Stimulated activated CD8-positive, alpha-beta memory T cell treated with anti-CD3 and anti-CD28 coated beads, Interleukin-12 subunit alpha, Interleukin-12 subunit beta, amount 100 ng/mL, for 24 hours (primary cell): ENCODE measurements at regions not wholly inside any gene's neighbourhood (a gene's known extent, or its start where the extent isn't known, plus 50 kb on each side); places are given as distances from the start of the nearest gene placed in this dataset.

Experiments
- DNase-seq: peaks from one replicate; pipeline ENCODE4 v3.0.0-alpha.2; 2020; ENCODE audit errors: extremely low read depth

DNA sequence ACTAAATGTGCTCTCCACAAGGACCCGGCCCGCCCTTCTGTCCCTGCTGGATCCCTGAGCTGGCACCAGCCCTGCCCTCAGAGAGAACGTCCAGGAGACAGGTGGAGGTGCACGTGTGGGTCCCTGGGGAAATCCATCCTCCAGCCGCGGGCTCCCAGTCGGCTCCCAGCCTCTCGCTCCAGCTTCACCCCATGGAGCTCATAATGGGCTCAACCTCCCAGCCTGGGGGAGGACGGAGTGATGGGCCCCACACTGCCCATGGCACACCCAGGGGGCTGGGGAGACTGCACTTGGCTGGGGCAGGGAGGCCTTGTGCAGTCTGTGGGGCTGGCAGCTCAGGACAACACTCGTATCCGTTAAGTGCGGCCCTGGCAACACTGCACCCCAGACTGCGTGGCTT, 250.5 kb downstream of the TMEM121 start:
- DNase-seq = no peak

DNA sequence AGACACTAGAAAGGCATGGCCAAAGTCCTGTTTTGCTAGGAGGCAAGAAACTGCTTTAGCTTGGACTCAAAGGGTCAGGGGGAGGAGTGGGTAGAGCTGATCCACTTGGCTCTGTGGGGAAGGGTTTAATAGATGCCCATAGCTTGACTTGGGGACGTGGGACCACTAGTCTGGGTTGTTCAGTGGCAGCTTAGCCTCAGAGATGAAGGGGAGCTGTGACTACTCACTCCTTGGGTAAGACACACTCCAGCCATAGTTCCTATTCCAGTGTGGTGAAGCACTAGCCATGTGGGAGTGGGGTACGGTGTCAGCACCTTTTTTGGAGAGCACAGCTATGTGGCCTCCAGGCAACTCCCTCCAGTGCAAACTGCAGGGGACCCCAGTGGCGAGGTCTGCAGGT, 257.3 kb downstream of the TMEM121 start:
- no peak for DNase-seq

DNA sequence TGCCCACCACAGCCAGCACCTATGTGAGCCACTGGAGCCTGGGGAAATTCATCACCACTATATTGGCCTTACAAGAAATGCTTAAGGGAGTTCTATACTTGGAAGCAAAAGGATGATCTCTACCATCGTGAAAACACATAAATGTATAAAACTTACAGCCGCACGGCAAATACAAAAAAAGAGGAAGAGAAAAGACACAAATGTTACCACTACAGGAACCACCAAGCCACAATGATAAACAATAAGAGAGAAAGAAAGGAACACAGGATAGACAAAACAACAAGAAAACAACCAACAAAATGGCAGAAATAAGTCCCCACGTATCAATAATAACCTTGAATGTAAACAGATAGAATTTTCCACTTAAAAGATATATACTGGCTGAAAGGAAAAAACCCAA, 267.5 kb downstream of the TMEM121 start:
- no peak for DNase-seq

DNA sequence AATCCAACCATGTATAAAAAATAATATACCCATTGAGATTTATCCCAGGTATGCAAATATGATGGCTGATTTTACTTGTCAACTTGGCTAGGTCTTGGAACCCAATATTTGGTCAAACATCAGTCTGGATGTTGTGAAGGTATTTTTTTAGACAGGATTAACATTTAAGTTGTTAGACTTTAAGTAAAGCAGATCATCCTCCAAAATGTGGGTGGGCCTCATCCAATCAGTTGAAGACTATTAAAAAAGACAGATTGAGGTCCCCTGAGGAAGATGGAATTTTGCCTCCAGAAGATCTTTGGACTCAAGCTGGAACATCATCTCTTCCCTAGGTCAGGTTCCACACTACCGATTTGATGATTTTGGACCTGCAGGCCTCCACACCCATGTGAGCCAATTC, 271.2 kb downstream of the TMEM121 start:
- DNase-seq = no peak

- no peak for DNase-seq
Measured at GRCh38 chr14:105805701-105806100, 279.3 kb downstream of the TMEM121 start.

DNA sequence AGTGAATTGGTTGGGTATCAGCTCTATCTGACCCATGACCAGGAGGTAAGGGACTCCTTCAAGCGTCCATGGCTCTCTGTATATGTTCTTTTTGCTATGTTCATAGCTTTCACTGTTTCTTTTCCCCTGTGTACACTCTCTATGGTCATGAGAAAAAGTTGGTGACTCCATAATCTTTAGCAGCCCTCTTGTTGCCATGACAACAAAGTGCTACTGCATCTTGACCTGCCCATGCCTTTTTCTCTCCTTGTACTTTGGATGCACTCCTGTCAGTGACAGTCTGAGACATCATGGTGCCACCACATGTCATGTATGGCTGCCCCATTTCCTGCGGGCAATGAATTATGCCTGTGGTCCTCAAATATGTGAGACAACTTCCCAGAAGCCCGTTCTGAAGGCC, 280.2 kb downstream of the TMEM121 start:
- DNase-seq = no peak

- DNase-seq = no peak
Measured at GRCh38 chr14:105817971-105818711, 291.8 kb downstream of the TMEM121 start.

- DNase-seq = no peak
Measured at GRCh38 chr14:105818712-105819005, 292.3 kb downstream of the TMEM121 start.

DNA sequence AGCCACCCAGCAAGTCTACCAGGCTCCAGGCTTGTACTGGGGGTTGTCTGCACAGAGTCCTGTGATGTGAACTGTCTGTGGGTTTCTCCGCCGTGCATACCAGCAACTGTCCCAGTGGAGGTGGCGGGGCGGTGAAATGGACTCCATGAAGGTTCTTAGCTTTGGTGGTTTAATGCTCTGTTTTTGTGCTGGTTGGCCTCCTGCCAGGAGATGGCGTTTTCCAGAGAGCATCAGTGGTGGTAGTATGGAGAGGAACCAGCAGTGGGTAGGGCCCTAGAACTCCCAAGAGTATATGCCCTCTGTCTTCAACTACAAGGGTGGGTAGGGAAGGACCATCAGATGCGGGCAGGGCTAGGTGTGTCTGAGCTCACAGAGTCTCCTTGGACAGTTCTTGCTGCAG, 303.8 kb downstream of the TMEM121 start:
- no peak for DNase-seq

DNA sequence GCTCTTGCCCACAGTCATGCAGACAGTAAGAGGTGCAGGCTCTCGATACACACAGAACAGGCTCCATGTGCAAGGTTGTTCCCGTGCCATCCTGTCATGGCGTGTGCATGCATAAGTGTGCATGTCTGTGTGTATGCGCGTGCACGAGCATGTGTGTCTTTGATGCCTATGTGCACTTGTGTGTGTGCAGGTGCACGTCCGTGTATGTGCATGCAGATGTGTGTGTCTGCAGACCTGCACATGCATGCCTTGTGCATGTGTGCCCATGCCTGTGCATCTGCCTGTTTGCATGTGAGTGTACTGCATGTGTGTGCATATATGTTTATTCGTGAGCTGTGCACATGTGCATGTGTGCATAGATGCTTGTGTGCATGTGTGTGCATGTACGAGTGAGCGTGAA, 309.8 kb downstream of the TMEM121 start:
- DNase-seq = no peak

- no peak for DNase-seq
Measured at GRCh38 chr14:105836730-105837129, 310.3 kb downstream of the TMEM121 start.

DNA sequence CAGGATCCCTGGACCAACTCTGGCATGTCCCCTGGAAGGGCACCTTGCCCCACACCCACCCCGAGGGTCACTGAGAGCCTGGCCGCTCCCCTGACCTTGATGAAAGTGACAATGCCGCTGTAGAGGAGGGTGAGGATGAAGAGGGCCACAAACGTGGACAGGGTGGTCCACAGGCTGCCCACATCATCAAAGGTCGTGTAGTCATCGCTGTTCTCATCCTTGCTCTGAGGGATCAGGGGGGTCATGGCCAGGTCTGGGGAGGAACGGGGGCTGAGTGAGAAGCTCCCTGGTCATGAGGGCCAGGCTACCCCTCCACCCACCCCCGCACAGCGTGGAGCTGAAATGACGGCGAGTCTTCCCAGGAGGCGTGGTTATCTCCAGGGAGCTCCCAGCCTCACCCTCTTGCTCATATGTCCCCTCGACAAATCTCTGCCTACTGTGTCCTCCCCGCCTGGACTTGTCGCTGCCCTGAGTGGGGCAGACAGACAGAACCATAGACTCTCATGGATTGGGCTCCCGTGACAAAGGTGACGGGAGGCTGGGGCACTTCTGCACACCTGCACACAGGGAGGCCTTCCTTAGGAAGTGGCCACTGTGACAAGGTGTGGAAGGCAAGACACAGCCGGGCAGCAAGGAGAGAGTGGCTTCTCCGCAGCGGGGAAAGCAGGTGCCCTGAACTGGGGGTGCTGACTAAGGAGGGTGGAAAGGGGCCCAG, 311.1 kb downstream of the TMEM121 start:
- no peak for DNase-seq

DNA sequence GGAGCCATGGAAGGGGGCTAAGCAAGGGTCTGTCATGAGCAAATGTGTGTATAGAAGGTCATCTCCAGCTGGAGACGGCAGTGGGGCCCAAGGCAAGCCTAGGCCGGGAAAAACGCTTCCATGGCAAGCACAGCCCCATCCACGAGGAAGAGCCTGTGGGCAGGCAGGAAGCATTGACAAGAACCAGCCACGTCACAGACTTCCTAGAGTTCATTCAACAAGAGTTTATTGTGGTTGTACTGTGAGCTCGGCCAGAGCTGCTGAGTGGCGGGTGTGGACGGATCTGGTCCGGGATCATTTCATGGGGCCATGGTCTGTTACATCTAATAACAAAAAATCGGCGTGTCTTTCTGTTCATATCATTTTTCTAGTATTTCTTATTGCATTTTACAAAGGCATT, 311.7 kb downstream of the TMEM121 start:
- no peak for DNase-seq

- no peak for DNase-seq
Measured at GRCh38 chr14:105838591-105839424, 312.4 kb downstream of the TMEM121 start.

DNA sequence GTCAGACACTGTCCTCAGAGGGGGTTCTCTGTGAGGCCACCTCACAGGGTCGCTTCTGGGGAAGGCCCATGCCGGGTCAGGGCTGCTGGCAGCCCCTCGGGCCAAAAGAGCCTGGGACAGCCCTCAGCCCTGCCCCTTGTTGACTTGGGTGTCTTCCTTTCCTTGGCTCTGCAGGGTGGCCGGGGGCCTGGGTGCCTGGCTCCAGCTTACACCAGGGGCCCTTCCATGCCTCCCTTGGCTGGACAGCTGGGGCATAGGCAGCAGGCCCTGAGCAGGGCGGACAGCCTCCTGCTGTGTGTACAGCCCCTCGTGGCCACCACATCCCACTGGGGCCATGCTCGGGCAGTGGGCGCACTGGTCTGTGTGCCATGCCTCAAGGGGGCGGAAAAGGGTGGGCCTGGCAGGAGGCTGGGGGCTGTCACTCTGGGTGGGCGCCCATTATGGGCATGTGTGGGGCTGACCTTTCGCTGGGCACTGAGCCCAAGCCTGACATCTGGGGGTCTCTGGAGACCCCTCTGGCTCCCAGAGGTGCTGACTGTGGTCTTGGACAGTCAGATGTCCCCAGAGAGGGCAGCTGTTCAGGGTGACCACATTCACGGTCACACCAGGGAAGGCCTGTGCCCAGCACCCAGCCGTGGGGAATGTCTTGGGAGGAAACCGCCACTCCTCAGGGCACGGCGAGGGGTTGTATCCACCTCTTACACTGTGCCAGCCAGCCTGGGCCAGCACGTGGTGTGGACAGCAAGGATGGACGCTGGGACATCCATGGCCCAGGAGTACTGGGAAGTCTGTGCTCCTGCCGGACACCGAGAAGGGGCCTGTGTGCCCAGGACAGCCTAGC, 313.3 kb downstream of the TMEM121 start:
- no peak for DNase-seq

- DNase-seq = no peak
Measured at GRCh38 chr14:105840266-105841021, 314.1 kb downstream of the TMEM121 start.

DNA sequence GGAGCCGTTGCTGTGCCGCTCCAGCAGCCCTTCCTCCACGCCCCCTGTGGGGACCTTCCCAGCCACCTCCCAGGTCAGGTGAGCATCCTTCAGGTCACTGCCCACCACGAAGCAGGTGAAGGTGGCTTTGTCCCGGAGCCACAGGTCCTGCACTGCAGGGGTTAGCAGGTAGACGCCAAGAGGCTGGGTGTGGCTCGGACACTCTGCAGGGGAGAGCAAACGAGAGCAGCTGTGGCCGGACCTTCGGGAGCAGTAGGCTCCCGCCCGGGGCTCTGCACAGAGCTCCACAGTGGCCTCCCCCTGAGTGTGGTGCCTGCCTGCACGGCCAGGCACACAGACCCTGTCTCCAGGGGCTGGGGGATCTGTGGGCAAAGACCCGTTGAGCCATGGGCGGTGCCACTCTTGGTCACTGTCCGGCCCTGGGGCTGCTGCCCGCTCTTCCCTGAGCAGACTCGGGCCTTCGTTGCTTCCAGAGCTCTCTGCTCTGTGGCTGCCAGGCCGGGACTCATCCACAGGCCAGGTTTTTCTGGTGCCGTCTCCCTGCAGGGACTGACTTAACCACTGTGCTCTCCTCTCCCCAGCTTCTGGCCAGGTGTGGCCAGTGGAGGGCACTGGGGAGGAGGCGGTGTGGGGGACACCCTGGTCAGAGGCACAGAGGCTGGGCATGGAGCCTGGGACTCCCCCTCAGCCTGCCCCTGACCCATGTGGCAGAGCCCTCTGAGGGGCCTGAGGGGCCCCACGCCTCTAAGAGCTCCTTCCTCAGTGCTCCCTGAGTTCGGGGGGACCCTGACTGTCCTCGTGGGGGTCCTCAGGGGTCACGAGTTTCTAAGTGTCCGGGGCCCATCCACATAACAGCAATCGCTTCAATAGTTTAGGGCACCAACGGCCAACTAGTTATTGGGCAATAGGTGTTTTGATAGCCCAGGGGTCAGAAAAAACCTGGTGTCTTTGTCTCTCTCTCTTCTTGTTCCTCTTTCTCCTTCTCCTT, 314.9 kb downstream of the TMEM121 start:
- no peak for DNase-seq

DNA sequence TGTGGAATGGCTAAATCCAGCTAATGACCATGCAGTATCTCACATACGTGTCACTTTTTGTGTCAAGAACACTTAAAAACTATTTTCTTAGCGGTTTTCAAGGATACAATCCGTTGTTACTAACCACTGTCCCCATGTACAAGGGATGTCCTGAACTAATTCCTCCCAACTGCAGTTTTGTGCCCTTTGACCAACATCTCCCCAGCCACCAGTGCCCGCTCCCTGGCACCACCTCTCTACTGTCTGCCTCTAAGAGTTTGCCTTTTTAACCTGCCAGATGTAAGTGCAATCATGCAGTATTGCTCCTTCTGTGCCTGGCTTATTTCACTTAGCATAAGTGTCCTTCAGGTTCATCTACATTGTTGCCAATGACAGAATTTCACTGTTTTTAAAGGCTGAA, 315.7 kb downstream of the TMEM121 start:
- no peak for DNase-seq

DNA sequence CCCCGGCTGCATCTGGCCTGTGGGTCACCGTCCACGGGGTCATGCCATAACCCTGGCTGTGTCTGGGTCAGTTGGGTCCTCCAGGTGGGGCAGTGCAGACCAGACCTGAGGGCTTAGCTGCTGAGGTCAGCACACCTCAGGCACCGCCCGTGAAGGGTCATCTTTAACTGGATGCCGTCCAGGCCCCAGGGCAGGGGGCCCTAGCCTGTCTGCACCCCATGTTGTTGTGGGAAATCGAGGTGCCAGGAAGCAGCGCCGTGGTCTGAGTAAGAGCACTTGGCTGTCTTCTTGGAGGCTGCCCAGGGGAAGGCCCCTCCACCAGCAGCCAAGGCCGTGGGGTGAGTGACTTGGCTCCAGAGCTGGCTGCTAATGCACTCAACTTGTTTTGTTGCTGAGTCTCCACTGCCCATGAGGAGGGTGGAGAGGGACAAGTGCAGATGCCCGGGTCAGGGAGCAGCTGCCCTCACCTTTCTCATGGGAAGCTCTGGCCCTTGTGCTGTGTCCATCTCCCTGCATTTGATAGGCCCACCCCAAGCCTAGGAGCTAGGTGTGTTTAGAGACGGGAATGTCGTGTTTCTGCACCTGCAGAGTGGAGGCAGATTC, 317.2 kb downstream of the TMEM121 start:
- no peak for DNase-seq
